Spleen (tissue), 11 donors: ENCODE measurements at regions not wholly inside any gene's neighbourhood (a gene's known extent, or its start where the extent isn't known, plus 50 kb on each side); places are given as distances from the start of the nearest gene placed in this dataset.

Source experiments
- DNase-seq: peaks from one replicate; pipeline ENCODE4 v3.0.0-alpha.2; 2020
- H3K27ac ChIP-seq, 8 donors: fragments of 200-600 bp; sonication (generic) in 7 of 8; 1 replicate in 4 of 8; 2 replicates in 4 of 8; pipeline versions ENCODE4 v1.5.0 to v1.8.0; 2016 to 2021; ENCODE audit warnings: inconsistent platforms in 4 of 8, mild to moderate bottlenecking in 4 of 8, moderate library complexity in 1 of 8
- H3K27me3 ChIP-seq, 7 donors: fragments of 200-600 bp; sonication (generic) in 6 of 7; replicated peaks in 1 of 7; 1 replicate in 4 of 7; 2 replicates in 3 of 7; pipeline versions ENCODE4 v1.5.0 to v1.8.0; 2016 to 2021; ENCODE audit warnings: inconsistent platforms in 3 of 7, mild to moderate bottlenecking in 1 of 7
- H3K36me3 ChIP-seq, 6 donors: fragments of 200-600 bp; sonication (generic) in 5 of 6; 1 replicate in 4 of 6; 2 replicates in 2 of 6; pipeline versions ENCODE4 v1.5.0 to v1.8.0; 2016 to 2021; ENCODE audit warnings: inconsistent platforms in 2 of 6
- H3K4me1 ChIP-seq, 6 donors: fragments of 200-600 bp; sonication (generic) in 5 of 6; 1 replicate in 3 of 6; 2 replicates in 3 of 6; pipeline versions ENCODE4 v1.5.0 to v1.8.0; 2016 to 2021; ENCODE audit warnings: inconsistent platforms in 3 of 6
- H3K4me3 ChIP-seq, 8 donors: fragments of 200-600 bp; sonication (generic) in 7 of 8; 1 replicate in 4 of 8; 2 replicates in 4 of 8; pipeline versions ENCODE4 v1.5.0 to v1.8.0; 2016 to 2021; ENCODE audit warnings: inconsistent platforms in 4 of 8, mild to moderate bottlenecking in 4 of 8, moderate library complexity in 2 of 8
- H3K9me3 ChIP-seq, 8 donors: fragments of 200-600 bp; sonication (generic) in 7 of 8; 1 replicate in 4 of 8; 2 replicates in 4 of 8; pipeline versions ENCODE4 v1.5.0 to v1.8.0; 2016 to 2021; ENCODE audit warnings: inconsistent platforms in 4 of 8
- POLR2A ChIP-seq, 3 donors: fragments of 450-650 bp; IDR thresholded peaks; one replicate each; pipeline ENCODE4 v1.5.1; 2017; ENCODE audit warnings: antibody characterized with exemption in 3 of 3, mild to moderate bottlenecking in 1 of 3
- POLR2AphosphoS5 ChIP-seq, 3 donors: sonication (generic); formaldehyde crosslinking; IDR thresholded peaks; one replicate each; pipeline ENCODE4 v1.5.1; 2017; ENCODE audit warnings: antibody characterized with exemption in 3 of 3
- WGBS, 5 donors: extraction: QIAGEN DNeasy Blood & Tissue Kit in 3 of 5; methylation state at CpG; one replicate each; pipeline versions ENCODE4 v1.1.5 to v1.1.7; 2013 to 2018; 5-methylcytosine and 5-hydroxymethylcytosine counted together
- intact Hi-C: fragments of 100-400 bp; cut with DNase I; formaldehyde crosslinking; loops from one replicate; pipeline ENCODE4 v1.15.0; 2023; ENCODE audit warnings: low total_unique reads
- small RNA-seq, 4 donors: library from RNA; depleted of rRNA; stranded (forward); fragments of <200 nt; gene quantifications; one replicate each; pipeline ENCODE3, GENCODE V24; 2016
- TF ChIP-seq, protein P1 (sequence below), 11 experiments: fragments of 200-600 bp in 7 of 11; fragments of 450-650 bp in 4 of 11; sonication (generic) in 4 of 11; IDR thresholded peaks in 8 of 11; conservative IDR thresholded peaks in 3 of 11; 1 replicate in 7 of 11; 2 replicates in 4 of 11; pipeline versions ENCODE4 v1.4.0 to v1.8.0; 2016 to 2021; ENCODE audit warnings: antibody characterized with exemption in 11 of 11, inconsistent platforms in 4 of 11, mild to moderate bottlenecking in 1 of 11
- donor health status: healthy with polysubstance abuse.
- donor health status: DM: no; HTN: no; CAD: no; lungs with moderate emphysema.
- donor health status: DM: no; HTN: no; CAD: no.
- donor health status: Bipolar disorder and iron deficiency.
- donor health status: healthy.
- donor health status: DM: no; HTN: no; CAD: no.
- donor health status: DM: yes; HTN: yes; CAD: no.

DNA sequence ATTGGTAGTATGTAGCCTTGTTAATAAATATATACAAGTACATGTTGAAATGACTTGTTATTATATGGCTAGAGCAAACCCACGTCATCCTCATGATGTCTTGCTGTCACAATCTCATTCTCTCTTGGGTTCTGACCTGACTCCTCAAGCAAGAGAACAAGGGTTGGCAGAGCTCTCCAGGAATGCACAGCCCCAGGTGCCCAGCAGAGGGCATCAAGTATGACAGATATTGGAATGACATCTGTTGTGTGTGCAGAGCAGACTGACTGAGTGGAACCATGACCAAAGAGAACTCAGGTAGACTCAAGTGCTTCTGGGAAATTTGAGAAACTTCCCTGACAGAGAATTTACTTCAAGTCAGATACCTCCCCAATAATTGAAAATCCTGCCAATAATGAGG, 90.6 kb downstream of the PAX1 start:
- intact Hi-C loops: no loop called here
- H3K4me1 ChIP-seq: no peaks in the 10 kb centered on the region
- peaks cover 0 to 5% (median 0%) of the 10 kb centered on the region in 8 donors for H3K9me3 ChIP-seq
- no peak for TF ChIP-seq POLR2AphosphoS5 (IDR thresholded peaks at IDR 0.05)
- no peak for TF ChIP-seq POLR2A (IDR thresholded peaks at IDR 0.05)
- TF ChIP-seq, protein P1, sequence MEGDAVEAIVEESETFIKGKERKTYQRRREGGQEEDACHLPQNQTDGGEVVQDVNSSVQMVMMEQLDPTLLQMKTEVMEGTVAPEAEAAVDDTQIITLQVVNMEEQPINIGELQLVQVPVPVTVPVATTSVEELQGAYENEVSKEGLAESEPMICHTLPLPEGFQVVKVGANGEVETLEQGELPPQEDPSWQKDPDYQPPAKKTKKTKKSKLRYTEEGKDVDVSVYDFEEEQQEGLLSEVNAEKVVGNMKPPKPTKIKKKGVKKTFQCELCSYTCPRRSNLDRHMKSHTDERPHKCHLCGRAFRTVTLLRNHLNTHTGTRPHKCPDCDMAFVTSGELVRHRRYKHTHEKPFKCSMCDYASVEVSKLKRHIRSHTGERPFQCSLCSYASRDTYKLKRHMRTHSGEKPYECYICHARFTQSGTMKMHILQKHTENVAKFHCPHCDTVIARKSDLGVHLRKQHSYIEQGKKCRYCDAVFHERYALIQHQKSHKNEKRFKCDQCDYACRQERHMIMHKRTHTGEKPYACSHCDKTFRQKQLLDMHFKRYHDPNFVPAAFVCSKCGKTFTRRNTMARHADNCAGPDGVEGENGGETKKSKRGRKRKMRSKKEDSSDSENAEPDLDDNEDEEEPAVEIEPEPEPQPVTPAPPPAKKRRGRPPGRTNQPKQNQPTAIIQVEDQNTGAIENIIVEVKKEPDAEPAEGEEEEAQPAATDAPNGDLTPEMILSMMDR (IDR thresholded peaks at IDR 0.05 in 8 of 11, conservative IDR thresholded peaks at IDR 0.05 in 3 of 11): no peak
- DNase-seq: no peak
- no peaks in the 10 kb centered on the region for H3K36me3 ChIP-seq
- peaks cover 0 to 4% (median 0%) of the 10 kb centered on the region in 7 donors for H3K27me3 ChIP-seq
- WGBS, 5 donors: 50 to 82% (median 69%) methylated on average over 1 of the region's 1 CpG
- no peak overlapping the region for H3K4me3 ChIP-seq
- no peak overlapping the region for H3K27ac ChIP-seq

DNA sequence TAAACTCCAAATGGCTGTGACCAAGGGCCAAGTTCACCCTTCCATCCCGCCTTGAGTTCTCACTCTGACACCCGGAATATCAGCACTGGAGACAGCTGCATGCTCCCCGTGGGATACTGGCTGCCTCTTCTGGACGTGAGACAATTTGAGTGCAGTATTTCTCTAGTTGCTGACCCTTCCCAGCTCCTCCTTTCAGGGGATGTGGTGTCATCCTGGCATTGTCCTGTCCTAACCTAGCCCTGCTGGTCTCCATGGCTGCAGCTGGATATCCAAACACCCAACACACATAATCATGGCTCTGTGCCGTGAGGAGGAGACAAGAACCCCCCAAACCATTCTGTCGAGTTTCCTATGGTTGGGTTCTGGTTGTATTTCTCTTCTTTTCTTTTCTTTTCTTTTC, 82.6 kb downstream of the PAX1 start:
- no peak for DNase-seq
- H3K27ac ChIP-seq: no peak overlapping the region
- H3K36me3 ChIP-seq: no peaks in the 10 kb centered on the region
- TF ChIP-seq, protein P1 (IDR thresholded peaks at IDR 0.05 in 8 of 11, conservative IDR thresholded peaks at IDR 0.05 in 3 of 11): no peak
- TF ChIP-seq POLR2AphosphoS5 (IDR thresholded peaks at IDR 0.05) (no peak), POLR2A (IDR thresholded peaks at IDR 0.05) (no peak)
- H3K4me3 ChIP-seq: no peak overlapping the region
- H3K4me1 ChIP-seq: no peaks in the 10 kb centered on the region
- peaks cover 0 to 17% (median 0%) of the 10 kb centered on the region in 7 donors for H3K27me3 ChIP-seq
- 62 to 76% (median 71%) methylated on average over 6 of the region's 6 CpGs for WGBS, 5 donors
- peaks cover 0 to 7% (median 2%) of the 10 kb centered on the region in 8 donors for H3K9me3 ChIP-seq
- intact Hi-C loops: no loop called here

DNA sequence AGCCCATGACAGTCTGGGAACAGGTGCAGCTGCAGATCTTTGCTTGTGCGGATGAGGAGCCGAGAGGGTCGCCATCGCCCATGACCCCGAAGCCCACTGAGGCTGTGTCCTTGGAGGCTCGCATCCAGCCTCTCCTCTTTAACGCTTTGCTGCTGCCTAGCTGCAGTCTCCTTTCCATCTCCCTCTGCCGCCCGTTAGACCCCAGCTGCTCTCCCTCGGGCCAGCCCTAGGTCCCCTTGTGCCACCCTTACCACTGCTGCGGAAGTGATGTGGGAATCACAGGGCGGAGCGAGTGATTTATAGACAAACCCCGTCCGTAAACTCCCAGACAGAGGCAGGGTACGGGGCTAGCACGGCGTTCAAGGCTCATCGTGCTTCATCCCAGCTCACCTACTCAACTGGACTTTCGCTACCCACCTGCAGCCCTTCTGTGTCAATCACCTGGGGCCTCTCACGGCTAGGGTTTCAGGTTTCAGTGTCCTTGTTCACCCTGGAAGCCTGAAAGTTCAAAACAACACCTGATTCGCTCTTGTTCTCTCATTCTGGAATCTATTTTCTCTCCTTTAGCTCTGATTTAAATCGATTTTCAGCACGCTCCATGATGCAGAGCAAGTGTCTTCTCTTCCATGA, 76.1 kb downstream of the PAX1 start:
- TF ChIP-seq, protein P1 (IDR thresholded peaks at IDR 0.05 in 8 of 11, conservative IDR thresholded peaks at IDR 0.05 in 3 of 11): no peak
- TF ChIP-seq POLR2AphosphoS5 (IDR thresholded peaks at IDR 0.05) (no peak), POLR2A (IDR thresholded peaks at IDR 0.05) (no peak)
- peaks cover 0 to 20% (median 8%) of the 10 kb centered on the region in 8 donors for H3K9me3 ChIP-seq
- H3K27ac ChIP-seq: no peak overlapping the region
- no peak overlapping the region for H3K4me3 ChIP-seq
- intact Hi-C loops: no loop called here
- H3K27me3 ChIP-seq: no peaks in the 10 kb centered on the region
- WGBS, 5 donors: 73 to 80% (median 76%) methylated on average over 24 of the region's 24 CpGs
- DNase-seq: no peak
- H3K36me3 ChIP-seq: no peaks in the 10 kb centered on the region
- H3K4me1 ChIP-seq: no peaks in the 10 kb centered on the region

DNA sequence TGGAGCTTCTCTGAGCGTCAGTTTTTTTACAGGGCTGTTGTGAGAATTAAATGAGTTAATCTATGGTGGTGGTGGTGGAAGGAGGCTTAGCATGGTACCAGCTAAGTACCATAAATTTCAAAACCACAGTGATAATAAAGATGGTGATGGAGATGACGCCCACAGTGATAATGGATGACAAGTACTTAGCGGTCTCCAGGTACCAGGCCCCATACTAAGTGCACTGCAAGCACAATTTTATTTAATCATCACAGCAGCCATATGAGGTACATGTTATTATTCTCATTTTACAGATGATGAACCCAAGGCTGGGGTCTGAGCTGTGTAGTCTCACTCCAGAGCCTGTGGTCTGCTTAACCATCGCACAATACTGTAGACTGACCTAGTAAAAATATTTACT, 75.1 kb downstream of the PAX1 start:
- no peaks in the 10 kb centered on the region for H3K36me3 ChIP-seq
- no peak for DNase-seq
- H3K4me1 ChIP-seq: no peaks in the 10 kb centered on the region
- TF ChIP-seq POLR2A (IDR thresholded peaks at IDR 0.05) (no peak), POLR2AphosphoS5 (IDR thresholded peaks at IDR 0.05) (no peak)
- TF ChIP-seq, protein P1 (IDR thresholded peaks at IDR 0.05 in 8 of 11, conservative IDR thresholded peaks at IDR 0.05 in 3 of 11): no peak
- H3K4me3 ChIP-seq: no peak overlapping the region
- peaks cover 0 to 18% (median 8%) of the 10 kb centered on the region in 8 donors for H3K9me3 ChIP-seq
- no peak overlapping the region for H3K27ac ChIP-seq
- WGBS, 5 donors: 58 to 69% (median 66%) methylated on average over 4 of the region's 4 CpGs
- H3K27me3 ChIP-seq: no peaks in the 10 kb centered on the region
- intact Hi-C loops: no loop called here

Small RNAs in the stretch of these regions (small RNA-seq; reads per million reads assigned to genes)
- gene AL121912.1: 0 reads per million in 4 donors
